HepG2 (cell line): ENCODE measurements at regions not wholly inside any gene's neighbourhood (a gene's known extent, or its start where the extent isn't known, plus 50 kb on each side); places are given as distances from the start of the nearest gene placed in this dataset.

Source experiments
- CREB1 ChIP-seq, 2 experiments: fragments of 450-650 bp in 1 of 2; IDR thresholded peaks; 2 replicates each; pipeline ENCODE4 v1.6.1; 2016 to 2017; ENCODE audit warnings: control low read depth in 1 of 2, mild to moderate bottlenecking in 1 of 2, missing compliant biosample characterization in 1 of 2, missing genetic modification characterization in 1 of 2
- CTCF ChIP-seq: sonication (generic); formaldehyde crosslinking; IDR thresholded peaks from 2 replicates; pipeline ENCODE4 v1.5.0; 2020; ENCODE audit warnings: mild to moderate bottlenecking, missing genetic modification reagents, moderate library complexity
- DZIP1 ChIP-seq: sonication (generic); formaldehyde crosslinking; IDR thresholded peaks from 2 replicates; pipeline ENCODE4 v1.5.0; 2020; ENCODE audit warnings: mild to moderate bottlenecking, missing genetic modification reagents
- EP300 ChIP-seq, 3 experiments: sonication (generic) in 1 of 3; formaldehyde crosslinking in 1 of 3; IDR thresholded peaks; 2 replicates each; pipeline versions ENCODE4 v1.5.1 to v1.6.1; 2011 to 2020; ENCODE audit warnings: low read depth in 2 of 3, low read length in 2 of 3, borderline replicate concordance in 1 of 3, improper control_type of control experiment in 1 of 3, mild to moderate bottlenecking in 1 of 3, missing genetic modification reagents in 1 of 3, moderate library complexity in 1 of 3
- POLR2A ChIP-seq, 2 experiments: IDR thresholded peaks; 2 replicates each; pipeline ENCODE4 v1.6.1; 2011; ENCODE audit warnings: low read depth in 2 of 2, low read length in 2 of 2, mild to moderate bottlenecking in 1 of 2, moderate library complexity in 1 of 2; ENCODE audit not compliant: insufficient read depth in 1 of 2
- POLR2AphosphoS5 ChIP-seq: IDR thresholded peaks from 2 replicates; pipeline ENCODE4 v1.6.1; 2012; ENCODE audit warnings: low read depth, low read length
- PRMT3 ChIP-seq: sonication (generic); formaldehyde crosslinking; IDR thresholded peaks from 2 replicates; pipeline ENCODE4 v1.8.1; 2022; ENCODE audit warnings: low read depth, mild to moderate bottlenecking, moderate library complexity, missing genetic modification reagents, borderline replicate concordance
- RELA ChIP-seq: sonication (generic); formaldehyde crosslinking; IDR thresholded peaks from 2 replicates; pipeline ENCODE4 v1.4.0; 2020; ENCODE audit warnings: missing genetic modification reagents
- SRSF9 ChIP-seq: fragments of 200-400 bp; formaldehyde crosslinking; IDR thresholded peaks from 2 replicates; pipeline ENCODE4 v1.6.1; 2018; ENCODE audit warnings: borderline replicate concordance, mild to moderate bottlenecking, low read depth, low read length; ENCODE audit not compliant: insufficient read depth, poor library complexity, severe bottlenecking
- TBL1XR1 ChIP-seq: fragments of 150-350 bp; IDR thresholded peaks from 2 replicates; pipeline ENCODE4 v1.6.1; 2014; ENCODE audit warnings: borderline replicate concordance, low read length; ENCODE audit not compliant: partially characterized antibody
- TCF12 ChIP-seq, 2 experiments: fragments of 450-650 bp in 1 of 2; sonication (generic) in 1 of 2; formaldehyde crosslinking in 1 of 2; IDR thresholded peaks; 2 replicates each; pipeline versions ENCODE4 v1.6.1 to v1.8.0; 2017 to 2022; ENCODE audit warnings: antibody characterized with exemption in 1 of 2, mild to moderate bottlenecking in 1 of 2, missing genetic modification reagents in 1 of 2, moderate library complexity in 1 of 2
- TP53 ChIP-seq: sonication (generic); formaldehyde crosslinking; conservative IDR thresholded peaks from 2 replicates; pipeline ENCODE4 v1.4.0; 2020; ENCODE audit warnings: missing genetic modification reagents
- ZNF280B ChIP-seq: sonication (generic); formaldehyde crosslinking; IDR thresholded peaks from 2 replicates; pipeline ENCODE4 v1.5.0; 2020; ENCODE audit warnings: missing genetic modification reagents, mild to moderate bottlenecking, borderline replicate concordance
- ZNF501 ChIP-seq: sonication (generic); formaldehyde crosslinking; IDR thresholded peaks from 2 replicates; pipeline ENCODE4 v1.5.1; 2020; ENCODE audit warnings: mild to moderate bottlenecking, moderate library complexity, missing genetic modification reagents

GRCh38 chr13:73299787-73300186, 241.0 kb downstream of the KLF5 start:
- TF ChIP-seq TP53 (CRISPR knock-in tag) (no peak), TBL1XR1 (no peak), DZIP1 (CRISPR knock-in tag) (no peak), CREB1 (IDR thresholded peaks at IDR 0.05) (no peak), CREB1 (CRISPR knock-in tag; IDR thresholded peaks at IDR 0.05) (no peak), SRSF9 (no peak), PRMT3 (CRISPR knock-in tag) (no peak), CTCF (CRISPR knock-in tag) (no peak), EP300 (IDR thresholded peaks at IDR 0.05; ENCODE audit: low read depth in 2 of 2, low read length in 2 of 2) (no peak), EP300 (CRISPR knock-in tag; IDR thresholded peaks at IDR 0.05; ENCODE audit: borderline replicate concordance) (no peak), TCF12 (IDR thresholded peaks at IDR 0.05) (no peak), TCF12 (CRISPR knock-in tag; IDR thresholded peaks at IDR 0.05) (no peak), RELA (CRISPR knock-in tag) (no peak), POLR2AphosphoS5 (no peak), POLR2A (IDR thresholded peaks at IDR 0.05; ENCODE audit: insufficient read depth in 1 of 2, low read depth in 2 of 2, low read length in 2 of 2) (no peak), ZNF280B (no peak), ZNF501 (CRISPR knock-in tag) (no peak)
